SIG-M5 treated with dmso at 0.1 percent for 504 hours (cell line): ENCODE measurements at regions not wholly inside any gene's neighbourhood (a gene's known extent, or its start where the extent isn't known, plus 50 kb on each side); places are given as distances from the start of the nearest gene placed in this dataset.
"Not testable (repeated sequence)": the region's sequence is repeated elsewhere in the genome, so short reads cannot be mapped to it uniquely, and the experiment has no call there.

Experiments
- DNase-seq: peaks from one replicate; lab custom pipeline; 2025; ENCODE audit not compliant: unreplicated experiment; lab: John Stamatoyannopoulos, UW

DNA sequence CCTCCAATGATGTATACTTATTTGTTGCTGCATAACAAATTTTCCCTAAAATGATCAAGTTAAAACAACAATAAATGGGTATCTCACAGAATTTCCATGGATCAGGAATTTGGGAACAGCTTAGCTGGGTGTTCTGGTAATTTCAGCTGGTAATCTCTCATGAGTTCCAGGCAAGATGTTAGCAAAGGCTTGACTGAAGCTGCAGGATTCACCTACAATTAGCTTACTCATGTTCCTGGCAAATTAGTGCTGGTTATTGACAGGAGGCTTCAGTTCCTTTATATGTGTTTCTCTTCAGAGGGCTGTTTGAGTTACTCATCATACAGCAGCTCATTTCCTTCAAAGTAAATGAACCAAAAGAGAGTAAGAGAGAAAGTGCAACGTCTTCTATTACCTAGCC, 506.3 kb upstream of the IMPG1 start:
- DNase-seq = no peak

DNA sequence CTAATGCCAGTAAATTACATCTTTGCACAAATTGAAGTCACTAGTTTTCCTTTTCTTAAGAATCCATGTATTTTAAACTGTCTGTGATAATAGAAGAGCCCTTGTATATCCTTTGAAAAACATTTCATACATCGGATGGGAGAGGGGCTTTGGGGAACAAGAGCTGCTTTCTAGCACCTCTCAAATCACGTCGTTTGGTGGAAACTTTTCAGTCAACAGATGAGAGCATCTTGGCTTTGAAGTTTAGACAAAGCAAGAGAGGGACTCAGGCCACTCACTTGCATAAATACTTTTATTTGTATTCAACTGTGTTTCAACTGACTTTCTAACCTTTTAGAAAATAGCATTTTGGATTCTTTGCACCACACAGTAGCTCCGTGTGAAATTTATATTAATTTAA, 502.3 kb upstream of the IMPG1 start:
- no peak for DNase-seq

DNA sequence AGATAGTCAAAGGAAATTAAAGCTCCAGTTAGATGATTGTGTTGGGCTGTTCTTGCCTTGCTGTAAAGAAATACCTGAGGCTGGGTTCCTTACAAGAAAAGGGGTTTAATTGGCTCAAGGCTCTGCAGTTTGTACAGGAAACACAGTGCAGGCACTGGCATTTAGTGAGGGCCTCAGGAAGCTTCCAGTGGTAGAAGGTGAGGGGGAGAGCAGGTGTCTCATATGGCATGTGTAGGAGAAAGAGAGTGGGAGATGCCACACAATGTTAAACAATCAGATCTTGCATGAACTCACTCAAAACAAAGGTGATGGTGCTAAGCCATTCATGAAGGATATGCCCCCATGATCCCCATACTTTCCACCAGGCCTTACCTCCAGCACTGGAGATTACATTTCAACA, 493.5 kb upstream of the IMPG1 start:
- no peak for DNase-seq

DNA sequence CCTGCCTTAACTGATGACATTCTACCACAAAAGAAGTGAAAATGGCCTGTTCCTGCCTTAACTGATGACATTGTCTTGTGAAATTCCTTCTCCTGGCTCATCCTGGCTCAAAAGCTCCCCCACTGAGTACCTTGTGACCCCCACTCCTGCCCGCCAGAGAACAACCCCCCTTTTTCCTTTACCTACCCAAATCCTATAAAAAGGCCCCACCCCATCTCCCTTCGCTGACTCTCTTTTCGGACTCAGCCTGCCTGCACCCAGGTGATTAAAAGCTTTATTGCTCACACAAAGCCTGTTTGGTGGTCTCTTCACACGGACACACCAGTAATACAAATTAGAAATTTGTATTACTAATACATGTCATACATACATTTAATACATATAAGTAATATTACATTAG, 489.9 kb upstream of the IMPG1 start:
- not testable (repeated sequence) for DNase-seq

GRCh38 chr6:76560851-76561755, 488.6 kb upstream of the IMPG1 start:
- not testable (repeated sequence) for DNase-seq

- DNase-seq = no peak
These were observed 480.8 kb upstream of the IMPG1 start for GRCh38 chr6:76553256-76553655.

DNA sequence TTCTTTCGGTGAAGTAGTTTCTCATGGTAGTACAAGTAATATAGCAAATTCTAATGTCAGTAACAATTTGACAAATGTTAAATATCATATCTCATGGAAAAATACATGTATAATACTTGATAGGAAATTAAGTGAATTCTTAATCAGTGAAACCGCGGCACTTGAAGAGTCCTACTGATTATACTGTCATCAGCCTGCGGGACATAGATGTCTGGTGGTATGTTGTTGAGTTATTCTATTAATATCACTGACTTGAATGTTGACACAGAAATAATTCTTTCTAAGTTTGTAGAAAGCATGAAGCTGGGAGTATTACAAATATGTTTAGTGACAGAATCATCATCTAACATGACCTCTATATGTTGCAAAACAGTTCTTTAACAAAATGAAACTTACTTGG, 479.8 kb upstream of the IMPG1 start:
- DNase-seq = no peak

- no peak for DNase-seq
These were observed 461.2 kb upstream of the IMPG1 start for GRCh38 chr6:76533661-76534060.

DNA sequence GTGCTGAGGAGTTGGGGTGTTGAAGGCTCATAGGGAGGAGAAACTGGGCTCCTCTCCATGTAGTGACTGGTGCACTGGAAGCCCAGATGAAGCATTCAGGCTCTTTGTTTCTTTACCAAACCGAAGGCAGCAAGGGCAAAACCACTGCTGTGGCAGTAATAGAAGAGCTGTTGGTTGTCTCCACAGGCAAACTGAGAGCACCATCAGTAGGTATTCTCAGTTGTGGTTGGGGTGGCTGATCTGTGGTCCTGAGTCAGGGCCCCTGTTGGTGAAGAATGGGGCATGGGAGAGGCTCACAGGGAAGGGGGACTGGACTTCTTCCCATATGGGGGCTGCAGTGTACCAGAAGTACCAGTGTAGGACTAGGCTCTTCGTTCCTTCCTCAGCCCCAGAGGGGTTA, 460.2 kb upstream of the IMPG1 start:
- DNase-seq = no peak

DNA sequence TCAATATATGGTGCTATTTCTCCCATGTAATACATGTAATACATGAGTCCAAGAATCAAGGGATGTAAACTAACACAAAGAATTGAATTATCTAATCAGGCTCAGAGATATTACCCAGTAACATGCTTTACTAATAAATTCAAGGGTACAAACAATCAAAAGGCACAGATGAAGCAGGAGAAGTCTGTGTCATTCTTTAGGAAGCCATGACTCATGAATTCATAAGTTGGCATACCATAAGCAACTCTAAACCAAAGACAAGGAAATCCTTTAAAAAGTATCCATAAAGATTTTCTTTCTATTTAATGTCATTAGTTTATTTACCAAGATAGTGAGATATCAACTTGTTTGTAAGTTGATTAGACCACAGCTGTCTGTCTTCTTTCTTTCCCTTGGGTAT, 446.0 kb upstream of the IMPG1 start:
- DNase-seq = no peak

DNA sequence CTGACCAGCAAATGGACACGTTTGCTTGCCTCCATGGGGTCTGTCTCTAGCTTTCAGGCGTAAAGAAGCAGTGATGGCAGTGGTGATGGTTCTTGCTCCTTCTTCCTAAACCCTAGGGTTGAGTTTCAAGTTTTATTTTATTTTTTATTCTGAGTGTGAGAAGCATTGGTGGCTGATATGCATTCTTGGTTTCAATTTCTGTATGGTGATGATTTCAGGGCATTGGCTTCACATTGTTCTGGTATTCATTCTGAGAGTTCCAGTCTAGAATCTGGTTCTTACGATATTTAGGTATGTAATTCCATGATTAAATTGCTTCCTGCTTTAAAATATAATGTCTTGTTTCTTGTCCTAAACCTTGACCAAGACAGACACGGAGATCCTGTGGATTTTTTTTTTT, 444.5 kb upstream of the IMPG1 start:
- DNase-seq = no peak

- no peak for DNase-seq
These were observed 438.0 kb upstream of the IMPG1 start for GRCh38 chr6:76510489-76510888.

- DNase-seq = no peak
These were observed 436.9 kb upstream of the IMPG1 start for GRCh38 chr6:76509397-76509796.

- no peak for DNase-seq
These were observed 434.3 kb upstream of the IMPG1 start for GRCh38 chr6:76506808-76507207.

DNA sequence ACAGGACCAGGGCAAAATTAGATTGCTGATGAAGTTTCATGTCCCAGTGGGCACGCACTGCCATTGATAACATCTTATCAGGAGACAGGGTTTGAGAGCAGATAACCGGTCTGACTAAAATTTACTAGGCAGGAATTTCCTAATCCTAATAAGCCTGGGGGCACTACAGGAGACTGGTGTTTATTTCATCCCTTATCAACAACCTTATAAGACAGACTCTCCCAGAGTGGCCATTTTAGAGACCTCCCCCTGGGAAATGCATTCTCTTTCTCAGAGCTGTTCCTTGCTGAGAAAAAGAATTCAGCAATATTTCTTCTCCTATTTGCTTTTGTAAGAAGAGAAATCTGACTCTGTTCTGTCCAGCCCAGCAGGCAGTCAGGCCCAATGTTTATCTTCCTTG, 423.4 kb upstream of the IMPG1 start:
- DNase-seq = no peak

DNA sequence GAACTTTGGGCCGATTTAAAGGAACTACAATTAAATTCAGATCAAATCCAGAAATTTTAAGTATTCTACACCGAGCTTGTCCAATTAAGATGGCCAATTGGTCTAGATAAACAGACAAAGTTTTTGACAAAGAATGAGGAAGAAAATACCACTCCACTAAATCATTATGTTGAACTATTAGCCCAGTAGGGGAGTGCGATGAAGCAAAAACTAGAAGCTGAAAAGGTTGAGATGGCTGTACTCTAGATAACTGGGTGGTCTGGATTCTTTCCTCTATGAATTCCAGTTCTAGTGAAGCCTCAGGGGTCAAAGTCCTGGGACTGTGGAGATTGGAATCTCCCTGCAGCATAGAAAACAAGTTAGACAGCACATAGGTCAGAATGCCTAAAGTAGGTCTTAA, 418.9 kb upstream of the IMPG1 start:
- not testable (repeated sequence) for DNase-seq

GRCh38 chr6:76490456-76490855, 418.0 kb upstream of the IMPG1 start:
- DNase-seq = no peak

DNA sequence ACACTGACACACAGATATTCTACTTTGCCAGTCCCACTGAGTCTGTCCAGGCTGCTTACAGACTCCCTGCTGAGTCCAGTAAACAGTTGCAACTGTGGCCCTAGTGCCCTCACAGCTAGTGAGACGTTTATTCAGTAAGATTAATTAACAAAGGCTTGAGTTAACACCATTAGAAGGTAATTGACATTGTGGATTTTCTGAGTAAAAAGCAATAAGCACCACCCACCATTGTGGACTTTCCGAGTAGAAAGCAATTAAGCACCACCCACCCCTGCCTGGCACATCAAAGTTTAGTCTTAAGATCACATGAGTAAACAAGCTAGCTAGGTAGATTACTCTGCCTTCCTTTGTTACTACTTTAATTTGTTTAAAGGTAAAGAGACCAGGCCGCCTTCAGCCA, 408.6 kb upstream of the IMPG1 start:
- no peak for DNase-seq

DNA sequence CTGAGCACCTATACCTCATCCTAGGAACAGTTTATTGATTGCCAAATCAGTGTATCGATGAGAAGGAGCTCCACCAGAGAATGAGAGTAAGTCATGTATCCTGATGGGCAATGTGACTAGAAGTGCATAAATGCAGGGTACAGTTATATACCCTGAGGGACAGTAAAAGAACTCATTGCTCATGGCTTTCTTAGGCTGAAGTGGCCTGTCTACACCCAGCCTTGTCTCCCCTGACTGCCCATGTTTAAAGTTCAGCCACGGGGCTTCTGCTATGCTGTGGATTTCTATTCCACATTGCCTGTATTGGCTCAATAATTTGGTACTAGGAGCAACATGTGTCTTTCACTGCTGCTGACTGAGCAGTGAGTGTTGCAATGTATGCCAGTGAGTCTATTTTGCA, 400.4 kb upstream of the IMPG1 start:
- DNase-seq = no peak

DNA sequence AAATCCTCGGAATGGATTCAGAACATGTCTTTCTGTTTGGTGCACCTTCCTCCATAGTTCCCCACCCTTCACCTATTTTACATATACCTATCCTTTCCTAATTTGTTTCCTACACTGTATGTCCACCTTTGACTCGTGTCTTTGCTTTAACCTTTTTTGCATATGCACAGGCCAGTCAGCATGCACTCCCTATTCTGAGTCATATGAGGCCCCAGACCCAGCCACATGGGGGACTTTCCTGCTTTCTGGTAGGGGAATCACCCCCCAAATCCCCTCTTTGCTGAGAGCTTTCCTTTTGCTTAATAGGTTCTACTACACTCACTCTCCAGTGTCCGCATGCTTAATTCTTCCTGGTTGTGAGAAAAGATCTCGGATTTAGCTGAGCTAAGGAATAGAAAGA, 393.8 kb upstream of the IMPG1 start:
- DNase-seq = no peak

GRCh38 chr6:76465410-76465809, 392.9 kb upstream of the IMPG1 start:
- peak; percentile 1 for DNase-seq

GRCh38 chr6:76453270-76453669, 380.8 kb upstream of the IMPG1 start:
- no peak for DNase-seq
